Mammary epithelial cell (primary cell): ENCODE measurements at regions not wholly inside any gene's neighbourhood (a gene's known extent, or its start where the extent isn't known, plus 50 kb on each side); places are given as distances from the start of the nearest gene placed in this dataset.

ENCODE experiments used
- CTCF ChIP-seq, 2 donors: IDR thresholded peaks in 1 of 2; conservative IDR thresholded peaks in 1 of 2; 2 replicates each; pipeline ENCODE4 v1.5.1; 2011 to 2012; ENCODE audit warnings: inconsistent platforms in 2 of 2, low read length in 2 of 2, mild to moderate bottlenecking in 2 of 2, control low read depth in 1 of 2, low read depth in 1 of 2; ENCODE audit not compliant: insufficient read depth in 1 of 2; ENCODE audit errors: extremely low read depth in 1 of 2
- EZH2 ChIP-seq: IDR thresholded peaks from 2 replicates; pipeline ENCODE4 v1.6.1; 2012; ENCODE audit warnings: low read length, inconsistent platforms, borderline replicate concordance

- no peak for TF ChIP-seq CTCF (conservative IDR thresholded peaks at IDR 0.05 in 1 of 2, IDR thresholded peaks at IDR 0.05 in 1 of 2; ENCODE audit: extremely low read depth in 1 of 2, insufficient read depth in 1 of 2, low read depth in 1 of 2, low read length in 2 of 2)
- no peak for TF ChIP-seq EZH2
These were observed 63.0 kb upstream of the RBM24 start for GRCh38 chr6:17218023-17218748.
